ENCODE measurements at regions not wholly inside any gene's neighbourhood (a gene's known extent, or its start where the extent isn't known, plus 50 kb on each side); places are given as distances from the start of the nearest gene placed in this dataset.

GRCh38 chr14:38743966-38744584, 359.0 kb downstream of the SEC23A start:
- Histone ChIP-seq H3K4me2 (ENCODE audit: unreplicated experiment) (no peak overlapping the region), H3F3A (ENCODE audit: insufficient read depth) (no peaks in the 10 kb centered on the region), H3K79me2 (ENCODE audit: insufficient read depth) (no peaks in the 10 kb centered on the region), H2AFZ (no peak overlapping the region), H3K27ac (no peak overlapping the region), H3K4me3 (no peak overlapping the region), H4K20me1 (ENCODE audit: insufficient read depth) (no peaks in the 10 kb centered on the region), H3K4me1 (ENCODE audit: insufficient read depth) (no peaks in the 10 kb centered on the region), H3K9ac (no peak overlapping the region), H3K36me3 (ENCODE audit: low read depth) (no peaks in the 10 kb centered on the region), H3K9me2 (ENCODE audit: insufficient read depth) (no peaks in the 10 kb centered on the region), H3K27me3 (replicated peaks; ENCODE audit: insufficient read depth) (0 out of 2 replicates have a peak, but pooled peaks cover 4% of the 10 kb centered on the region), H3K9me3 (ENCODE audit: low read depth) (no peaks in the 10 kb centered on the region)
- TF ChIP-seq EZH2 (IDR thresholded peaks at IDR 0.05; ENCODE audit: insufficient read depth, poor library complexity, severe bottlenecking) = no peak
- WGBS, 2 experiments (ENCODE audit: low coverage in 1 of 2, low lambda C conversion rate in 2 of 2, missing lambda C conversion rate in 2 of 2) = 56 to 68% methylated on average over 7 of the region's 7 CpGs
- in situ Hi-C loops (cut with MboI) = no loop called here
- no peak for DNase-seq

GRCh38 chr14:38737686-38738407, 365.2 kb downstream of the SEC23A start:
- no peak overlapping the region for H3K4me2 ChIP-seq (ENCODE audit: unreplicated experiment)
- in situ Hi-C loops (cut with MboI) = no loop called here
- H2AFZ ChIP-seq = no peak overlapping the region
- no peak for TF ChIP-seq EZH2 (IDR thresholded peaks at IDR 0.05; ENCODE audit: insufficient read depth, poor library complexity, severe bottlenecking)
- TF ChIP-seq EZH2phosphoT487 (IDR thresholded peaks at IDR 0.05; ENCODE audit: insufficient read depth, low read depth) = no peak
- no peak for DNase-seq
- no peaks in the 10 kb centered on the region for H4K20me1 ChIP-seq (ENCODE audit: insufficient read depth)
- no peaks in the 10 kb centered on the region for H3K79me2 ChIP-seq (ENCODE audit: insufficient read depth)
- H3K4me3 ChIP-seq = no peak overlapping the region
- no peaks in the 10 kb centered on the region for H3K4me1 ChIP-seq (ENCODE audit: insufficient read depth)
- no peaks in the 10 kb centered on the region for H3K9me2 ChIP-seq (ENCODE audit: insufficient read depth)
- WGBS, 2 experiments (ENCODE audit: low coverage in 1 of 2, low lambda C conversion rate in 2 of 2, missing lambda C conversion rate in 2 of 2) = 38 to 42% methylated on average over 12 of the region's 12 CpGs
- H3F3A ChIP-seq (ENCODE audit: insufficient read depth) = no peaks in the 10 kb centered on the region
- no peak overlapping the region for H3K9ac ChIP-seq
- H3K36me3 ChIP-seq (ENCODE audit: low read depth) = no peaks in the 10 kb centered on the region
- no peak overlapping the region for H3K27ac ChIP-seq
- H3K9me3 ChIP-seq (ENCODE audit: low read depth) = no peaks in the 10 kb centered on the region
- H3K27me3 ChIP-seq (replicated peaks; ENCODE audit: insufficient read depth) = no peaks in the 10 kb centered on the region; the same call in 1 of the 2 replicates

- H3K4me2 ChIP-seq (ENCODE audit: unreplicated experiment) = no peak overlapping the region
- H3K9me2 ChIP-seq (ENCODE audit: insufficient read depth) = no peaks in the 10 kb centered on the region
- TF ChIP-seq EZH2 (IDR thresholded peaks at IDR 0.05; ENCODE audit: insufficient read depth, poor library complexity, severe bottlenecking) (no peak), EZH2phosphoT487 (IDR thresholded peaks at IDR 0.05; ENCODE audit: insufficient read depth, low read depth) (no peak)
- H3K36me3 ChIP-seq (ENCODE audit: low read depth) = no peaks in the 10 kb centered on the region
- no peaks in the 10 kb centered on the region for H3F3A ChIP-seq (ENCODE audit: insufficient read depth)
- no peak overlapping the region for H3K9ac ChIP-seq
- H2AFZ ChIP-seq = no peak overlapping the region
- H3K9me3 ChIP-seq (ENCODE audit: low read depth) = no peaks in the 10 kb centered on the region
- no peaks in the 10 kb centered on the region for H4K20me1 ChIP-seq (ENCODE audit: insufficient read depth)
- H3K27me3 ChIP-seq (replicated peaks; ENCODE audit: insufficient read depth) = peaks cover 8% of the 10 kb centered on the region
- no peak for DNase-seq
- in situ Hi-C loops (cut with MboI) = no loop called here
- WGBS, 2 experiments (ENCODE audit: low coverage in 1 of 2, low lambda C conversion rate in 2 of 2, missing lambda C conversion rate in 2 of 2) = 44 to 48% methylated on average over 5 of the region's 5 CpGs
- no peak overlapping the region for H3K27ac ChIP-seq
- H3K4me1 ChIP-seq (ENCODE audit: insufficient read depth) = no peaks in the 10 kb centered on the region
- H3K79me2 ChIP-seq (ENCODE audit: insufficient read depth) = no peaks in the 10 kb centered on the region
- H3K4me3 ChIP-seq = no peak overlapping the region
Measured at GRCh38 chr14:38735005-38735404, 368.0 kb downstream of the SEC23A start.

GRCh38 chr14:38731962-38732361, 371.1 kb downstream of the SEC23A start:
- no peaks in the 10 kb centered on the region for H3K79me2 ChIP-seq (ENCODE audit: insufficient read depth)
- TF ChIP-seq EZH2phosphoT487 (IDR thresholded peaks at IDR 0.05; ENCODE audit: insufficient read depth, low read depth) (no peak), EZH2 (IDR thresholded peaks at IDR 0.05; ENCODE audit: insufficient read depth, poor library complexity, severe bottlenecking) (no peak)
- no peak overlapping the region for H3K9ac ChIP-seq
- H3K36me3 ChIP-seq (ENCODE audit: low read depth) = no peaks in the 10 kb centered on the region
- no peaks in the 10 kb centered on the region for H3K9me3 ChIP-seq (ENCODE audit: low read depth)
- H2AFZ ChIP-seq = no peak overlapping the region
- DNase-seq = no peak
- H3K4me2 ChIP-seq (ENCODE audit: unreplicated experiment) = no peak overlapping the region
- no peaks in the 10 kb centered on the region for H4K20me1 ChIP-seq (ENCODE audit: insufficient read depth)
- no peaks in the 10 kb centered on the region for H3K9me2 ChIP-seq (ENCODE audit: insufficient read depth)
- H3K4me1 ChIP-seq (ENCODE audit: insufficient read depth) = no peaks in the 10 kb centered on the region
- 6 to 8% methylated on average over 1 of the region's 1 CpG for WGBS, 2 experiments (ENCODE audit: low coverage in 1 of 2, low lambda C conversion rate in 2 of 2, missing lambda C conversion rate in 2 of 2)
- in situ Hi-C loops (cut with MboI) = no loop called here
- no peaks in the 10 kb centered on the region for H3F3A ChIP-seq (ENCODE audit: insufficient read depth)
- H3K4me3 ChIP-seq = no peak overlapping the region
- no peak overlapping the region for H3K27ac ChIP-seq
- peaks cover 13% of the 10 kb centered on the region for H3K27me3 ChIP-seq (replicated peaks; ENCODE audit: insufficient read depth)

All from GM23248 (cell line).